Suprapubic skin (tissue), 4 donors: ENCODE measurements at regions not wholly inside any gene's neighbourhood (a gene's known extent, or its start where the extent isn't known, plus 50 kb on each side); places are given as distances from the start of the nearest gene placed in this dataset.

Source experiments
- POLR2A ChIP-seq, 2 donors: fragments of 450-650 bp; IDR thresholded peaks; one replicate each; pipeline ENCODE4 v1.6.1; 2017; ENCODE audit warnings: antibody characterized with exemption in 2 of 2, mild to moderate bottlenecking in 2 of 2, moderate library complexity in 2 of 2
- POLR2AphosphoS5 ChIP-seq, 3 donors: sonication (generic); formaldehyde crosslinking; IDR thresholded peaks; one replicate each; pipeline ENCODE4 v1.6.1; 2017; ENCODE audit warnings: antibody characterized with exemption in 3 of 3

GRCh38 chr7:34227525-34227924 lies 322.2 kb downstream of the BMPER start:
- TF ChIP-seq POLR2A (IDR thresholded peaks at IDR 0.05) (no peak), POLR2AphosphoS5 (IDR thresholded peaks at IDR 0.05) (no peak)
